HL-60 (cell line): ENCODE measurements at regions not wholly inside any gene's neighbourhood (a gene's known extent, or its start where the extent isn't known, plus 50 kb on each side); places are given as distances from the start of the nearest gene placed in this dataset.

Experiments
- CTCF ChIP-seq: IDR thresholded peaks from one replicate; pipeline ENCODE4 v1.5.1; 2011; ENCODE audit warnings: low read length, control low read depth, inconsistent platforms; ENCODE audit not compliant: insufficient read depth
- POLR2AphosphoS5 ChIP-seq: IDR thresholded peaks from 2 replicates; pipeline ENCODE4 v1.6.1; 2012; ENCODE audit warnings: low read depth
- REST ChIP-seq: IDR thresholded peaks from 2 replicates; pipeline ENCODE4 v1.6.1; 2012; ENCODE audit warnings: low read depth; ENCODE audit not compliant: insufficient replicate concordance

DNA sequence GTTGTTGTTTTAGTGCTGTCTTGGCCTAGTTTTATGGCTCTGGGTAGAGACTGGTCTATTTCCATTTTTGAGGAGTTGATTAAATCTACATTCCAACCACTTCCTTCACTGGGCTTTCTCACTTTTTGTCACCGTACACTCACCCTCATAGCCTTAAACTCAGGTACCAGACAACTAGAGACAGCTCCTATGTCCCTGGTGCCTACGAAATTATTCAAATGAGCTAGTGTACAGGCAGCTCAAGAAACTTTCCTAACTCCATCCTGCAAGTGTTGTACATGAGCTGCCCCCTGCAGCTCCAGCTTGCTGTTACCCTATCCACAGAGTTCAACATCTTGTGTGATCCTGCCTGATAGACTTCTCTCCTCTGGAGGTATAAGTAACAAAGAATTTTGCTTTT, 704.8 kb upstream of the RGS18 start:
- no peak for TF ChIP-seq REST
- no peak for TF ChIP-seq POLR2AphosphoS5
- no peak for TF ChIP-seq CTCF
